GM12865 (cell line): ENCODE measurements at regions not wholly inside any gene's neighbourhood (a gene's known extent, or its start where the extent isn't known, plus 50 kb on each side); places are given as distances from the start of the nearest gene placed in this dataset.

Experiments
- DNase-seq: peaks from one replicate; pipeline ENCODE4 v3.0.0; 2010; ENCODE audit warnings: low read depth
- H3K4me3 ChIP-seq: 2 replicates; pipeline ENCODE4 v1.5.1; 2011; ENCODE audit warnings: mild to moderate bottlenecking, low read depth, low read length, control low read depth
- TF ChIP-seq, protein P1 (sequence below): IDR thresholded peaks from 2 replicates; pipeline ENCODE4 v1.5.1; 2011; ENCODE audit warnings: low read length, control low read depth, low read depth, inconsistent platforms; ENCODE audit not compliant: insufficient read depth; ENCODE audit errors: missing control alignments

DNA sequence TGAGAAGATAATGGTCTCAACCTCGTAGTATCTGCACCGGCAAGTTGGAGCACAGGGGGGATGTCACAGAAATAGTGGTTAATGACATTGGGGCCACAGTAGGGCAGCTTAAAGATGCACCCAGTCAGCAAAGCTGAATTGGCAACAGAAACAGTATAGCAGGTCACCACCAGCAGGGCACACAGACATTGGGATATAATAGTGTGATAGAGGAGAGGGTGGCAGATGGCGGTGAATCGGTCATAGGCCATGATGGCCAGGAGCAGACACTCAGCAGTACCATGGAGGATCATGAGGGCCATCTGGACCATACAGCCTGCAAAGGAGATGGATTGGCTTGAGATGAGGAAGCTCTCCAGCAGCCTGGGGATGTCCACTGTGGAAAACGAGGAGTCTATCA, 106.0 kb upstream of the OR9Q1 start:
- DNase-seq: no peak
- H3K4me3 ChIP-seq: no peak overlapping the region
- TF ChIP-seq, protein P1, sequence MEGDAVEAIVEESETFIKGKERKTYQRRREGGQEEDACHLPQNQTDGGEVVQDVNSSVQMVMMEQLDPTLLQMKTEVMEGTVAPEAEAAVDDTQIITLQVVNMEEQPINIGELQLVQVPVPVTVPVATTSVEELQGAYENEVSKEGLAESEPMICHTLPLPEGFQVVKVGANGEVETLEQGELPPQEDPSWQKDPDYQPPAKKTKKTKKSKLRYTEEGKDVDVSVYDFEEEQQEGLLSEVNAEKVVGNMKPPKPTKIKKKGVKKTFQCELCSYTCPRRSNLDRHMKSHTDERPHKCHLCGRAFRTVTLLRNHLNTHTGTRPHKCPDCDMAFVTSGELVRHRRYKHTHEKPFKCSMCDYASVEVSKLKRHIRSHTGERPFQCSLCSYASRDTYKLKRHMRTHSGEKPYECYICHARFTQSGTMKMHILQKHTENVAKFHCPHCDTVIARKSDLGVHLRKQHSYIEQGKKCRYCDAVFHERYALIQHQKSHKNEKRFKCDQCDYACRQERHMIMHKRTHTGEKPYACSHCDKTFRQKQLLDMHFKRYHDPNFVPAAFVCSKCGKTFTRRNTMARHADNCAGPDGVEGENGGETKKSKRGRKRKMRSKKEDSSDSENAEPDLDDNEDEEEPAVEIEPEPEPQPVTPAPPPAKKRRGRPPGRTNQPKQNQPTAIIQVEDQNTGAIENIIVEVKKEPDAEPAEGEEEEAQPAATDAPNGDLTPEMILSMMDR: no peak

DNA sequence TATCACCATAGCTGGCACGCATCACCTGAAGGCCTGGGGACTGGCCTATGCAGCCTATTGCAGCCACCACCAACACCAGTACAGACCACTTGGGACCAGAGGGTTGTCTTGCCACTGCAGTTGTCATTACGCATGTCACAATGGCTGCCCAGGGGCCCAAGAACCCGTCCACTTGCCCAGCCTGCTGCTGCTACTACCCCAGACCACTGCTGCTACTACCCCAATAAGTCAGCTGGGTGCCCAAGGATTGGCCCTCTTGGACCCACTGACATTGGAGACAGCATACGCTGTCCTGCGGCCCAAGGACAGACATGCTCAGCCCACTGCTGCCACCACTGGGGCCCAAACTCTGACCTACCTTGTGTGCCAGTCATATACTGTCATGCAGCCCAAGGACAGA, 102.7 kb upstream of the OR9Q1 start:
- H3K4me3 ChIP-seq: no peak overlapping the region
- TF ChIP-seq, protein P1: no peak
- DNase-seq: no peak

DNA sequence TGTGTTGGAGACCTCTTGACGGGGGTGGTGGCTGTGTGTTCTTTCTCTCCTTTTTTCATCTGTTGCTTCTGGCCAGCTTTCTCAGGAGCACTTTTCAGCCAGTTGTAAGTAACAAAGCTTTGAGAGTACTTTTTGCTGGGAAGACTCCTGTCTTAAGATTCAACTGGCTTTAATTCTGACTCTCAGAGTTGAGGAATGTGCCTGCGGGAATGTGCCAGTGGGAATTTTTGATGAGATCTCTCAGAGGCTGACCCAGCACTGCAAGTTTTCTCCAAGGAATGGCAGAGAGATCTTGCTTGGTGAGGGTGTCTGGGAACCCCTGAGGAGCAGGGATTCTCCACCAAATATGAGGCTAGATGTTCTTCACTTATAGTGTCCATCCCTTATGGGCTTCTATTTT, 91.6 kb upstream of the OR9Q1 start:
- DNase-seq: no peak
- TF ChIP-seq, protein P1: no peak
- no peak overlapping the region for H3K4me3 ChIP-seq

DNA sequence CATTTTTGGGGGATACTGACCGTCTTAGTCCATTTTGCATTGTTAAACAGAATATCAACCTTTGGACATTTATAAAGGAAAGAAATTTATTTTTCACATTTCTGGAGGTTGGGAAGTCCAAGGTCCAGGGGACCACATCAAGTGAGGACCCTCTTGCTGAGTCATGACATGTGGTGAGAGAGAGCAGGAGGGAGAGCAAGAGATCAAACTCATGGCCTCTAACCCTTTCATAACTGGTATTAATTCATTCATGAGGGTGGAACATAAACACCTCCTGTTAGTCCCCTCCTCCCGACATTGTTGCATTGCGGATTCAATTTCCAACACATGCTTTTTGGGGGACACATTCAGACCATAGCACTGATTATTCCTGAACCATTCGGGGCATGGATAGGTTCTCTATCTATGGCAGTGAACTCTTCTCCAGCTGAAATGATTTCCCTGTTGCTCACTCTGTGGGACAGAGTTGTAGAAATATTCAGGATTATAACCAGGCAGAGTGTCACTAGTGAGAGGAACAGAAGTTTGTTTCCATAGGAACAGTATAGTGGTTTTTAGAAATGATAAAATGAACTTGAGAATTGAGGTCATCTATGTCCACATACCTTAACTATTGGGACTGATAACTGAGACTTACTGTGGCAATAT, 88.2 kb upstream of the OR9Q1 start:
- no peak overlapping the region for H3K4me3 ChIP-seq
- TF ChIP-seq, protein P1: no peak
- DNase-seq: no peak

DNA sequence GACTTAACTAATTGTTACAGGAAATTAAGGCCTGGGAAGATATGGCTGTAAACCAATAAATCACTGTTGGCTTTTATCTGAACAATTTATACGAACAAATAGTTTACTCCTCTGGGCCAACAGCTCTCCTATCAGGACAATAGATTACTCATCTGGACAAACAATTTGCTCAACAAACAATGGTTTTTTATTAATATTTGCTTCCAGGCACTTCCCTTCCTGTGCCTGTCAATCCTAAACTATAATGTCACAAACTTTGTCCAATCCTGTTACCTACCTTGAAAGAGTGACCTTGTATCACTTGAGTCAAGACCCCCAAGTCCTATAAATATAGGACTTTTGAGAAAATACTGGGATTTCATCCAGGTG, 87.6 kb upstream of the OR9Q1 start:
- H3K4me3 ChIP-seq: no peak overlapping the region
- TF ChIP-seq, protein P1: no peak
- no peak for DNase-seq

DNA sequence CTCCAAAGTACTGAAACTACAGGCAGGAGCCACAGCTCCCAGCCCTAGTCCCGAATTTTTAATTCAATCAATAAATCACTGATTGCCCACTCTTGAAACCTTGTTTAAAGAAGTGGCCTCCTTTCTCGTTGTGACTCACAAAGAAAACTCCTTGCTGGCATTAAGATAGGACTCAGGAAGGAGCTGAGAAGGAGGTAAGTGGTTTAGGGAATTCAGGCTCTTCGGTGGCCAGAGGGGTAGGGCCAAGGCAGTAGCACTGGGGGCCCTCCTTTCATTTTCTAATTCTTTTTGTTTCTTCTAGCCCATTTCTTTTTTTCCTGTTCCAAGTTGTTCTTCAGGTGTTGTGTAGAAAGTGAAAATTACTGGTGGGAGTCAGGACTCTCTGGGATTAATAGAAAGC, 86.2 kb upstream of the OR9Q1 start:
- DNase-seq: no peak
- no peak overlapping the region for H3K4me3 ChIP-seq
- TF ChIP-seq, protein P1: no peak

DNA sequence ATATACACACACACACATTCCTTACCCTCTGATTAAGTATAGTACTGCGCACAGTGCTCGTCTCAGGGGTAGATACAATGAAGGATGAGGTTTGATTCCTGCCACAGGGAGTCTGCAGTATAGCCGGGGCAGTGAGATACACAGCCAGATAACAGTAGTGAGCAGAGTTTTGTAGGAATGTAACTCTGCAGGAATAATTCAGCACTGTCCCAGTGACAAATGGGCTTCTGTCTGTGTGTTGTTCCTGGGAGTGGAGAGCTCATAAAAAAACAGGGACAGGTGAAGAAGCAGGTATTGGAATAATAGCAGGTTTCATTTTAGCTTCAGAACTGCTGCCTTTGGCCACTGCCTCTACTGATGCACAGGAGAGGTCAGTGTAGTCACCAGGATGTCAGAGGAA, 85.3 kb upstream of the OR9Q1 start:
- DNase-seq: no peak
- no peak overlapping the region for H3K4me3 ChIP-seq
- TF ChIP-seq, protein P1: no peak
